ENCODE measurements at regions not wholly inside any gene's neighbourhood (a gene's known extent, or its start where the extent isn't known, plus 50 kb on each side); places are given as distances from the start of the nearest gene placed in this dataset.
A peak's percentile ranks its signal among the peaks of the same experiment; 100 is the strongest.

DNA sequence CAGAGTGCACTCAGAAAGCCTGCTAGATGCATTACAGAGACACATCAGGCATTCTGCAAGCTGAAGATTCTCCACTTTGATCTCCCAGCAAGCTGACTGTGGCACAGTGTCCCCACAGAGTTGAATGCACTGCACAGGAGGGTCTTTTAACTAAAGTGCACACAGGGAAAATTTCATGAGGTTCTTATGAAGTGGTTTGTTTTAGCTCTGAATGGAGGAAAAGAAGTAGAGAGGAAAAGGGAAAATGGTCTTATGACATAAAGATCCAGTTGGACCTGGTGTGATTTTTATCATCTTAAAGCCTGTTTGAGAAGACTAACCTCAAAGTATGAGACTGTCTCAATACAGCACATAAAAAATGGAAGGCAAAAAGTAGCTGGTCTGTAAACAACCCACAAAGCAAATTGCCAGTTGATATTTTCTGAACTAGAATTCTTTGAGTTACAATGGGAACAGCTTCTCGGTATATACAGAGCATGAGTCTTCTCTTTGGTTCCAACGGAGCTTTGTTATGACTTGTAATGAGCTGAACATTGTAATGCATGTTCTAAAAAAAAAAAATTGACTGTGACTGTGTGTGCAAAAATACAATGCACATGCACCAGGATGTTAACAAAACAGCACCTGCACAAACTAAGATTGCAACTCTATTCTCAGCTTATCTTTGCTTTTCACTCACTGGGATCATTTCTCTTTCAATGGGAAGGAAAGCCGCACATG lies 383.0 kb upstream of the ID4 start:
- DNase-seq (ENCODE audit: low read depth) = no peak

DNA sequence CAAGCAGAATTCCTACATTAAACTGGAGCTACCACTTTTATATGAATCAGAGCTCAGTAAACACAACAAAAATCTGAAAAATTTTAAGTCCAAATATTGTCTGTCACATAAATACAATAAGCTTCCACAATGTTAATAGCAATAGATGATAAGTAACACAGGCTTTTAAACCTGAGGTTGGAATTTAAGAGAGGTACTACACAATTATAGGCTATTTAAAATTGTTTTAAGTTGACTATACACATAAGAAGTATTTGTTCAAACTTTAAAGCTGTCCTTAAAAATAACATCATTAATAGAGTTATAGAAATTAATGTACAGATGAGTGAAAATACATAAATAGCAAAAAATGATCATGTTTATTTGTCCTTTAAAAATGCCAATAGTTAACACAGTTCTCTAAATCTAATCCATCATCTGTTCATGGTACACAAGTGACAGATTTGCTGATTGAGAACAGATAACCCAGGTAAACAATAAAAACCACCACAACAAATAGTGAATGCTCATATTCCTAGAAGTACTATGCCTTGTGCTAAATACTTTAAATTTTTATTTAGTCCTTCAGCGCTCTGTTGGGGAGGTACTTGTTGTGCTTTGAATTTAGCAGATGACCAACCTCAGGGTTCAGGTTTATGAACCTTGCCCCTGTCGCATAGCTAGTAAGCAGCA lies 382.3 kb upstream of the ID4 start:
- no peak for DNase-seq (ENCODE audit: low read depth)

DNA sequence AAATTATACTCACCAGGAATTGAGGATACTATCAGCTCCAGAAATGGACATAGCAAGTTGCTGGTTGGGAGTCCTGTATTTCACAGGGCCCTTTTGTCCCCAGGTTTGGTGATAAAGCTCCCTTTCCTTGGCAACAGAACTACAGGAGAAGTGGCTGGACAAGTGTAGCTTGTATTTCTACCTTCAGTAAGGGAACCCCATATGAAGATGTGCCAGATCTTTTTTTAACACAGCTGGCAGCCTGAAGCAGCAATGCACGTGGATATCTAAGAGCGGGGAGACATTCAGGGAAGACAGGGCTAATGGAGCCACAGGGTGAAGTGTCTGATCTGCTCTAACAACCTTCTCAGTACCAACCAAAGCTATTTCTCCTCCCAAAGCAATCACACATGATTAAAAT lies 373.9 kb upstream of the ID4 start:
- DNase-seq (ENCODE audit: low read depth) = no peak

DNA sequence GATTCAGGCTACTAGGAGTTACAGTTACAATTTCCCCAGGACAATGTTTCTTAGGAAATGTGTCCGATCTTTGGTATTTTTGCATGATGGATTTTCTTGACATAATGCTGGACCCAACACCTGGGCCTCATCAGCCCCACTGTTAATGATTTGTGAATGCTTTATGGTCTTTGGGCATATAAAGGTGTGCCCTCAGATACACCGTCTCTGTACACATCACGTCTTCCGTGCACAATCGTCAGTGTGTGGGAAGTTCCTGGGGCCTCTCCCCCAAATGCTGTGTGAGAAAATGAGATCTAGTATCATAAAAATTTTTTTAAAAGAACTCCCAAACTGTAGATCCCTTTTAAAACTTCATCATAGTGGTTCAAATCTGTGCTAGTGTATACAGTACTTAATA lies 373.2 kb upstream of the ID4 start:
- no peak for DNase-seq (ENCODE audit: low read depth)

DNA sequence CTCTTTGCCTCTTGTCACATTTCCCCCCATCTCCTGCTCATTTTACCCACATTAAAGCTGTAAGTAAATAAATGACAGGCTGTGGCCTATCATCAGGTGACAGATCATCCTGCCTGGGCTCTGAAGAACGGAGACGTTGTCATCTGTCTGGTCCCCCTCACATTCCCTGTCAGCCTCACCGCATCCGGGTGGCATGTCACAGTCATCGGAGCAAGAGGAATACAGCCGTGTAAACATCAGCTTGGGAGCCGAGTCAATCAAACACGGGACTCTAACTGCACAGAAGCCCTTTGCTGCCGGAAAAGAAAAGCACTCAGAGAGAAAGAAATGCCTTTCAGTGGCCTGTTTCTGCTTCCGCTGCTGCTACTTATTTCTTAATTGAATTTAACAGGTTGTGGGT lies 371.9 kb upstream of the ID4 start:
- no peak for DNase-seq (ENCODE audit: low read depth)

DNA sequence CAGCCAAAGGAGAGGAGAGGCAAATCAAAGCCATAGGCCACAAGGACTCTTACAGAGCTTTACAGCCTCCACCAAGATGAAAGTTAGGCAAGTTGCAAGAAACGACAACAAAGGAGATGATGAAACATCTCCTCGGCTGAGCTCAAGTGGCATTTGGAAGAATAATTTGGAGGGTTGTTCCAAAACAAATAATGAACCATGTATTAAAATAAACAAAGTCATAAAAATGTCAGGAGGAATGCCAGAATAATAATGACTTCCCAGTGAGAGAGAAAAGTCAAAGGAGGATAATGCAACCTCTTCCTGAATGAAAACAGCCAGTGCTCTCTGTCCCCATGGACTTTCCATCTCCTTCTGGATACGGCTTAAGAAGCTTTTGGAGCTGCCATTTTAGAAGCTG lies 371.4 kb upstream of the ID4 start:
- DNase-seq (ENCODE audit: low read depth) = no peak

DNA sequence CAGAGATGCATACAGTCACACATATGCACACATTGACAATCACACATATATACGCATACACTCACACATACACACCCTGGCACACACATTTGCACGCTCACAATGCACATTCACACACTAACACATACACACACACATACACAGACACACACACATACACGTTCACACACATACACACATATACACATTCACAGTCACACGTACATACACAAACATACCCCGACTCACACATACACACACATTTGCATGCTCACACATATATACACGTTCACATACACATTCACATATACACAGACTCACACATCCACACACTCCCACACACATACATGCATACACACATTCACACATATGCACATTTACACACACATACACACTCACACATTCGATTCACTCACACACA lies 366.8 kb upstream of the ID4 start:
- DNase-seq (ENCODE audit: low read depth) = no peak

DNA sequence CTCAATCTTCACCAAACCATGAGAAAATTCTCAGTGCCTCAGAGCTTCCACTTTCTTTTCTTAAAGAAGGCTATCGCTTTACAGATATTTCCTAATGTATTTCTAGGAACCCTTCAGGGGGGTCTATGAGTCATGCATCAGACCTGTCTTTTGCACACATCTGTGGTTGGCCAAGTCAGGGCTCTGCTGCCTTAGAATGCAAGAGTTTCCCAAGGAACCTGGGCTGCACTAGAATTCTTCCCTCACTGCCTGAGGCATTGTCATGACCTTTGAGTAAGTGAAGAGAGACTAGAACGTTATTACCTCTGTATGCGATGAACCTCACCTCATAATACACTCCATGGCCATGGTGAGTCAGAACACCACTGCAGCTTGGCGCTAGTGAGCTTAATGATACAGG lies 365.0 kb upstream of the ID4 start:
- DNase-seq (ENCODE audit: low read depth) = no peak

DNA sequence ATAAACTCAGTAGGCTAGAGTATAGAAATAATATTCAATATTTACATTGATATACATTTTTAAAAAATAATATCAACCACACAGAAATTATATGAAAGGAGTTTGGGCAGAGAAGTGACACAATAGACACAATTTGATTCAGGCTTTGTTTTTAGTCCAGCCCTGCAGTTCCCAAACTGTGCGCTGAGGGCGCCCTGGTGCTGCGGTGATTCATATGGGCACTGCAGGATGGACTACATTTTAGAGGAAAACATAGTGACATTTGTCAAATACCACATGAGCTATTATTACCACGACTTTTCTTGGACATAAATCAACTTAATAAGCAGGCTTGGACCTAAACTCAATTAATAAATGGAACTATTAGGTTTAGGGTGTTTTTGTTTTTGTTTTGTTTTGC lies 364.3 kb upstream of the ID4 start:
- DNase-seq (ENCODE audit: low read depth) = no peak

DNA sequence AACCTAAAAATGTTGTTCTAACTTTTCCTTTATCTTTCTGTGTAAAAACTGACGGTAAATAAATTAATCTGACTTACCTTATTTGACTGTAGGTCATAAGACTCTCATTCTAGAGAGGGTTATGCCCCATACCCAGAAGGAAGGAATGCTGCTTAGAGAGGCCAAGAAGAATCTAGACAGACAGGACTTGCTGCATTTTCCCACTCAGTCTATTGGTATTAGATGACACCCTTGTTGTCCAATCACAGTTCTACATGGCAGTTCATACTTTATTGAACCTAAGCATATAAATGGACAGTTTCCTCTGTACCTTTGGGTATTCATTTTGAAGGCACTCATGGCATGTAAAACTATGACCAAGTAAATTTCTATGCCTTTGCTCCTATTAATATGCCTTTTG lies 359.6 kb upstream of the ID4 start:
- DNase-seq (ENCODE audit: low read depth) = no peak

DNA sequence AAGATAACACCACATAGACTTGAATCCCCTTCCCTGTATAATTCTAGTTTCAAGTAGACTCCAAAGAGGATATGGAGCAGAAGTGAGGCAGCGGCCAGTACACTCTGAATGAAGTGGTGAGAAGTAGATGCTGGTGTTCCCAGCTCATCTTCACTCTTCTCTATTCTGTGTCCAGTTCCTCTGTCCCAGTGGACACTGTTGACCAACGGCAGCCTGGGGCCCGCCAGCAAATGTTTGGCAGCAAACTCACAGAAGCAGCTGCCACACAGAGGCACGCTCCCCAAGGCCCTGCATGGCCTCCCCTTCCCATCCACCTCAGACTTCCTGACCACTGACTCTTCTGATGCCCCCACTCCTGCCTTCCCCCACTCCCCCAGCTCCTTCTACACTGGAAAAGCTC lies 358.9 kb upstream of the ID4 start:
- no peak for DNase-seq (ENCODE audit: low read depth)

DNA sequence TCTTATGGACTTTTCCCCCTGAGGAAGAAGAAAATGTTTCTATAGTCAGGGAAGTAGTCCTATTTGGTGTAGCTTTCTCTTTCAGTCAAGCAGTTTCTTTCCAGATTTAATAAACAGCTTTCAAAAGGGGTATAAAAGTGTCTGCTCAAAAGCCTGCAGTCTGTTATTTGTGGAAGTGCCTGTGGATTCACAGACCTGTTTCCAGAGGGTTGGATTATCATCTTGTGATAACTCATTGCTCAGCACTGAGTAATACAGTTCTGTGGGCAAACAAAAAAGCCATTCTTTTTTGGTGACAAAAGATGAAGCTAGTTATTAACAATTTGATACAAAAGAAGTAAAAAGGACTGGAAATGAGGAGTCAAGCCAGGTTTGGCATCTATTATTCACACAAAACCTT lies 358.2 kb upstream of the ID4 start:
- no peak for DNase-seq (ENCODE audit: low read depth)

DNA sequence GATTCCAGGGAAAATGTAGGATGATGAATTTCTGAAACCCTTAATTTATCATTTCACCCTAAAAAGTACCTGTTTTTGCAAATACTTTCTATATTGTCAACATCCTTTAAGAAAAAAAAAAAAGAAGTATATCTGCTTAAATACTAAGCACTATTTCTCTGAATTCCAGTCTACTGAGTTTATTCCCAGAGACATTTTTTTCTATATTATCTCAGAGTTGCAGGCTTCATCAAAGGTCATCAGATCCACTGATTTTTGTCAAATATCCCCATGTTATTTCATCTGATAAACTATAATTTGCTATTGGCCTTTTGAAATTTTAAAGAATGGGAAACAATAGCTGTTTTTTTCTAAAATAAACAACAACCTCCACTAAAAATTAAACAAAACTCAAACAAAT lies 357.6 kb upstream of the ID4 start:
- no peak for DNase-seq (ENCODE audit: low read depth)

DNA sequence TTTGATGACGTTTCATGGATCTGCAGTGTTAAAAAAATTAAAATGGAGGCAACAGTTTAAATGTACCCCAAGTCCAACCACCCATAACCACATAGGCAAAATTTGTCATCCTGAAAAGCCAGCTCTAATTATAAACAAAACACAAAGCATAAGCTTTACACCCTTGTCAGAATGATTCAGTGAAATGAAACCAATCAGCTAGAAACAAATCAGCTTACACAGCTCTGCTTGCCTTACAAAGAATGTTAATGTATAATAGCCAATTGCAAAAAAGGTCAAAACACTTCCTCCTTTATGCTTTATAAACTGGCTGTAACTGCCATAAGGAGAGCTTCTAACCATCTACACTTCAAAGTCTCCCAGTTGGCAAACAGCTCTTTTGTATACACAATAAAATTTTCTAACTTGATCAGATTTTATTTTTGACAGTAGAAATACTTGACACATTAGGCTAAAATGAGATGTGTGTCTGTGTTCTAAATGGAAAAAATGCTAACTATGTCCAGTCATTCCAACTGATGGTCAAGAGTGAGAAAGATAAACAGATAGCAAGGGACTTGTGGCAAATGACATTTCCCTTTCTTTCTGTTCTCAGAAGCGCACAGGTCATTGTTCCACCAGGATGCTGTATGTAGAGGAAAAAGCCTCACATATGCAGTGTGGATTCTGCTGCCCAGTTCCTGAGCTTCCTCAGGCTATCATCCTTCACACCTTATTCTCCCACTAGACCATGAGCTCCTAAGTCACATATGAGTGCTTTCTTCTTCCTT lies 344.3 kb upstream of the ID4 start:
- no peak for DNase-seq (ENCODE audit: low read depth)

DNA sequence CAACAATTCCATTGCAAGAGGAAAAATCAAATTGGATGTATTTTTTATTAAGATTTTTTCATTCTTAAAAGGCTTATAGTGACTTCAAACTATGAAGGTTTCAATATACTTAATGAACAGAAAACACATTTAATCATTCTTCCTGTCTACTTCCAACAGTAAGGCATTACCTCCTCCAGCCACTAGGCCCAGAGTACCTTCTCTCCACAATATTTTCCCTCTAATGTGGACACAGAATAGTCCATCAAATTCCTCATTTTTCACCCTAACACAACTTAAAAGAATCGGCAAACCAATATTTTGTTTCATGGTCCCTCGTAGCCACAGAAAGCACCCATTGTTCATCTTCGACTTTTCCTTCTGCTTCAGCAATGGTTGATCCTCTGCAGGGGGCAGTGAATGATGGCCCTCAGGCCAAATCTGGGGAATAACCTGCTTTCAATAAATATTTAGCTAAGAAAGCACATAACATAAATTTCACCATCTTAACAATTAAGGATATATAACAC lies 335.4 kb upstream of the ID4 start:
- DNase-seq (ENCODE audit: low read depth) = no peak

DNA sequence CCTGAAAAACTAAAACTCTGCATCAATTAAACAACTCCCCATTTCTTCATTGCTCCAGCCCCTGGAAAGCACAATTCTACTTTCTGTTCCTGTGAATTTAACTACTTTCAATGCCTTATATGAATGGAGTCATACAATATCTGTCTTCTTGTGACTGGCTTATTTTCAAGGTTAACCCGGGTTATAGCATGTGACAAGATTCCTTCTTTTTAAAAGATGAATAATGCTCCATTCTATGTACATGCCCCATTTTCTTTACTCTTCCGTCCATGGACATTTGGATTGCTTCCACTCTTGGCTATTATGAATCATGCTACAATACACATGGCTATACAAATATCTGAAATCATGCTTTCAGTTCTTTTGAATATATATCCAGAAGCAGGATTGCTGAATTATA lies 334.9 kb upstream of the ID4 start:
- DNase-seq (ENCODE audit: low read depth) = no peak

DNA sequence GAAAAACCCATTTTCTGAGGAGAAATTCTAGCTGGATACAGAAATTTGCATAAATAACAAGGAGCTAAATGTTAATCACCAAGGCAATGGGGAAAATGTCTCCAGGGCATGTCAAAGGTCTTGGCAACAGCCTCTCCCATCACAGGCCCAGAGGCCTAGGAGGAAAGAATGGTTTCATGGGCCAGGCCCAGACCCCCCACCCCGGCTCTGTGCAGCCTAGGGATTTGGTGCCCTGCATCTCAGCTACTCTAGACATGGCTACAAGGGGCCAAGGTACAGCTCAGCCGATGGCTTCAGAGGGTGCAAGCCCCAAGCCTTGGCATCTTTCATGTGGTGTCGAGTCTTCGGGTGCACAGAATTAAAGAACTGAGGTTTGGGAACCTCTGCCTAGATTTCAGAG lies 321.2 kb upstream of the ID4 start:
- DNase-seq (ENCODE audit: low read depth) = no peak

DNA sequence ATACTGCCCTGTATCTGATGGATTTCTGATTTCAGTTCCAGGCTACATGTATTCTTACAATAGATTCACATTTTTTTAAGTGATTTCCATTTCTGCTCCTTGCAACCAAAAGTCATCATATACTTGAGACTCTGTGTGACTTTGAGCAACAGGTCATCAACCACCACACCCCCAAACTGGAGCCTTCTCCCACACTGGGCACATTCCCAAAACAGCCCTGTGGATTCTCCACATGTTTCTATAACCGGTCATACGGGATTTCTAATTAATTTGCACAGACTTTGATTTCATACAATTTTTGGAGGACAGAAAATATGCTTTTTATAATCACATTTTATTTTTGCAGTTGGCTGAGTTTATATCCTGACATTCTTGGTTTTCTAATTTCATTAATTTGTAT lies 317.2 kb upstream of the ID4 start:
- no peak for DNase-seq (ENCODE audit: low read depth)

DNA sequence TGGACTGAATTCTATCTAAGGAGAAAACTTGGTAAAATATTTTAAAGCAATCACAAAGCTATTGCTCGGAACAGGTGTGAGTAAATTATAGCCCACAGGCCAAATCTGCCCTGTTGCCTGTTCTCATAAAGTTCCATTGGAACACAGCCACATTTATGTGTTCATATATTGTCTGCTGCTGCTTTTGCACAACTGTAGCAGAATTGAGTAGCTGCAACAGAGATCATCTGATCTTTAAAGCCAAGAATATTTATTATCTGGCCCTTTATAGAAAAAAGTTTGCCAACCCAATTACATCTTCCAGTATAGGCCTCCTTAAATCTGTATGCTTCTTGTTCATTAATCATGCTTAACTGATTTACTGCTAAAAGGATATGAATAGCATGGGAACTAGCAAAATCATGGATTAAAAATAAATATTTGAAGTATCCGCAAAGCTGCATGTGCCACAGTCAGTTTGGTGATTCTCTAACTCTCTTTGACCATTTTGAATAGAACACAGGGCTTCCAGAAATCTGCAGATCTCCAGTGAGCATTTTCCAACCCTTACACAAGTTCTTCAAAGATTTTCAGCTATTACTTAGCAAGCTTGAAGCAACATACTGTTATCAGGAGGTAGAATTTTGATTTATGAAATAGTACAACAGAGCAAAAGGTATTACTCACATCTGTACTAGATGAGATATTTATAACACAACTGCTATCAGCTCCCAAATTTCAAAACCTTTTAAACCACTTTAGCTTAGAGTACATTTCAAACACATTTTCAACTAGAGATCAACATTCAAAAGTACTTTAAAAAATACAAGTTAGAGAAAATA lies 312.6 kb upstream of the ID4 start:
- DNase-seq (ENCODE audit: low read depth) = no peak

DNA sequence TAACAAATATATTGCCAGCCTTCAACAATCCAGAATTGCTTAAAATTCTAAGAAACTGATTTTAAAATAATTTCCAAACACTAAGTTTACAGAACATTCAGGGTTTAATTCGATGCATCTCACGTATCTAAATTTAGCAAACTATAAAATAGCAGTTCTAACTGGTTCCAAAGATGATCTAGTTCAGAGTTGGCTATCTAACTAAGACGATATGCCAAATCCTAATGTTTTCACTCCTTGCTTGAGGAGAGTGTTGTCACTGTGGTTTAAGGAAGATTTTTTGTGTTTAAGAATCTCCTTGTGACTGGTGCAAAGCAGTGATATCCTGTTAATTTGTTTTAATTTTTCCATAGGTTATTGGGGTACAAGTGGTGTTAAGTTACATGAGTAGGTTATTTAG lies 311.5 kb upstream of the ID4 start:
- peak; percentile 29 for DNase-seq (ENCODE audit: low read depth)

DNA sequence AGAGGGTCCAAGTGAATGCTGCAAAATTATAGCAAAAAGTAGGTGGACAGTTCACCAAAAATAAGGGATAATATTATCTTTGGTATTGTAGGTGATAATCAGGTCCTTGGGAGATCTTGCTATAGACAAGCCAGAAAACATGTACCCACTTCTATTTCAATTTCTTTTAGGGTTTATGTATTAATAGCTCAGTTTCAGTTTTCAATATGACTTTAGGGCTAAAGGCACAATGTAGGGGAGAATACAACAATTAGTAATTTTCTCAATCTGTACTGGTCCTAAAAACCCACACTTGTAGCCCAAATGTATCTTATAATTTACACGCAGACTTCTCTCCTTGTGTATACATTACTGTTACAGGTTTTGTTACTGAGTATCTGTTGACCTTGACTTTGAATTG lies 307.0 kb upstream of the ID4 start:
- no peak for DNase-seq (ENCODE audit: low read depth)

DNA sequence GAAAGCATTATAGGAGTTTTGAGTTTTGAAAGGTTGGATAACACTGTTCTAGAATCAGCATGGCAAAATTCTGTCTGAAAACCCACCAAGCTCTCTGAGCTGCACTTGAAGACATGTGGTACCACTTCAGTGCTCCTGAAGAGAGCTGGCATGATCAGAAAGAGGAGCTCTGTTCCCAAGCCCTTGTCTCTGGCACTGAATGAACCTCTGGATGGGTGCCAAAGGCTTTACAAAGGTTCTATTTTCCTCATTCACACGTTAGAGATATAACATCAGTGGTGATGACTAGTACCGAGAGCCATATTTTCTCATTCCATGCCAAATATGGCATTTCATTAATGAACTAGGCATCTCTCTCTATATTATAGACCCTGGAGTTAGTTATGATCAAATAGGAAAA lies 301.8 kb upstream of the ID4 start:
- no peak for DNase-seq (ENCODE audit: low read depth)

Measured in forelimb muscle (tissue), 1 donor.